ENCODE measurements at regions not wholly inside any gene's neighbourhood (a gene's known extent, or its start where the extent isn't known, plus 50 kb on each side); places are given as distances from the start of the nearest gene placed in this dataset.

DNA sequence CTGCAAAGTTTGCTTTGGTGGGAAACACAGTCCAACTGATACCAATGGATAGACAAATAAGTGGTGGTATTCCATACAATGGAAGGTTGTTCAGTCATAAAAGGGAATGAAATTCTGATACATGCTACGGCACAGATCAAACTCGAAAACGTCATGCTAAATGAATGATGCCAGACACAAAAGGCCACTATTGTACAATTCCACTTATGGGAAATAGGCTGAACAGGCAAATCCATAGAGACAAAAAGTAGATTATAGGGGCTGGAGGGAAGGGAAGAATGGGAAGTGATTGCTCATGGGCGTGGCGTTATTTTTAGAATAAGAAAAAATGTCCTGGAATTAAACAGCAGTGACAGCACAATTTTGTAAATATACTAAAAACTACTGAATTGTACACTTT lies 66.0 kb upstream of the FOXK1 start:
- peaks cover 33% of the 10 kb centered on the region for H3K4me1 ChIP-seq (ENCODE audit: insufficient read depth, low read length)
- ChIA-PET CTCF (no interaction called here), POLR2A (no interaction called here)
- ATAC-seq (ENCODE audit: poor library complexity) (no peak), DNase-seq (no peak)
- H3K4me3 ChIP-seq (ENCODE audit: low read length): no peak overlapping the region
- intact Hi-C loops (cut with DNase I, micrococcal nuclease): loop anchor here in 1 of 2 experiments (10.0 kb wide), 2 partner anchors 269 to 469 kb away; partner anchors contain the start of gene RADIL
- Mint-ChIP-seq H3K4me1 (ENCODE audit: low read depth) (peaks cover 27% of the 10 kb centered on the region), H3K4me3 (no peak overlapping the region), H3K27me3 (no peaks in the 10 kb centered on the region), H3K36me3 (ENCODE audit: low read depth) (no peaks in the 10 kb centered on the region), H3K9me3 (no peaks in the 10 kb centered on the region), H3K27ac (no peak overlapping the region)
- no peaks in the 10 kb centered on the region for H3K27me3 ChIP-seq (ENCODE audit: control insufficient read depth in 1 of 2, insufficient read depth in 2 of 2, low read length in 2 of 2)
- no peaks in the 10 kb centered on the region for H3K36me3 ChIP-seq (ENCODE audit: insufficient read depth, low read length)
- TF ChIP-seq, protein P1, sequence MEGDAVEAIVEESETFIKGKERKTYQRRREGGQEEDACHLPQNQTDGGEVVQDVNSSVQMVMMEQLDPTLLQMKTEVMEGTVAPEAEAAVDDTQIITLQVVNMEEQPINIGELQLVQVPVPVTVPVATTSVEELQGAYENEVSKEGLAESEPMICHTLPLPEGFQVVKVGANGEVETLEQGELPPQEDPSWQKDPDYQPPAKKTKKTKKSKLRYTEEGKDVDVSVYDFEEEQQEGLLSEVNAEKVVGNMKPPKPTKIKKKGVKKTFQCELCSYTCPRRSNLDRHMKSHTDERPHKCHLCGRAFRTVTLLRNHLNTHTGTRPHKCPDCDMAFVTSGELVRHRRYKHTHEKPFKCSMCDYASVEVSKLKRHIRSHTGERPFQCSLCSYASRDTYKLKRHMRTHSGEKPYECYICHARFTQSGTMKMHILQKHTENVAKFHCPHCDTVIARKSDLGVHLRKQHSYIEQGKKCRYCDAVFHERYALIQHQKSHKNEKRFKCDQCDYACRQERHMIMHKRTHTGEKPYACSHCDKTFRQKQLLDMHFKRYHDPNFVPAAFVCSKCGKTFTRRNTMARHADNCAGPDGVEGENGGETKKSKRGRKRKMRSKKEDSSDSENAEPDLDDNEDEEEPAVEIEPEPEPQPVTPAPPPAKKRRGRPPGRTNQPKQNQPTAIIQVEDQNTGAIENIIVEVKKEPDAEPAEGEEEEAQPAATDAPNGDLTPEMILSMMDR (IDR thresholded peaks at IDR 0.05): no peak
- H3K27ac ChIP-seq (ENCODE audit: low read depth in 1 of 2, low read length in 2 of 2): no peak overlapping the region
- peaks cover 0 to 8% of the 10 kb centered on the region in 2 experiments for H3K9me3 ChIP-seq (ENCODE audit: control insufficient read depth in 1 of 2, insufficient read depth in 1 of 2, low read length in 2 of 2)

DNA sequence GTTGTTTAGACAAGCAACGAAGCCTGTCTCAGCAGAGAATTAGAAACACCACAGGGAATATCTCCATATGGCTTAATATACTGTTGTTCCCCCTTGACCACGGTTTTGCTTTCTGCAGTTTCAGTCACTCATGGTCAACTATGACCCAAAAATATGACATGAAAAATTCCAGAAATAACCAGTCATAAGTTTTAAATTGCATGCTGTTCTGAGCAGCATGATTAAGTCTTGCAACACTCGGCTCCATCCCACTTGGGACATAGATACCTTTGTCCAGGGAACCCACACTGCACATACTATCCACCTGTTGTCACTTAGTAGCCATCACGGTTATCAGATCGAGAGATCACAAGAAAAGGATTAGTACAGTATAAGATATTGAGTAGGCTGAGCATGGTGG lies 60.7 kb upstream of the FOXK1 start:
- H3K27me3 Mint-ChIP-seq: no peaks in the 10 kb centered on the region
- intact Hi-C loops (cut with DNase I, micrococcal nuclease): no loop called here
- peaks cover 24% of the 10 kb centered on the region for H3K4me1 ChIP-seq (ENCODE audit: insufficient read depth, low read length)
- no peak overlapping the region for H3K27ac ChIP-seq (ENCODE audit: low read depth in 1 of 2, low read length in 2 of 2)
- no peak overlapping the region for H3K4me3 Mint-ChIP-seq
- no peaks in the 10 kb centered on the region for H3K27me3 ChIP-seq (ENCODE audit: control insufficient read depth in 1 of 2, insufficient read depth in 2 of 2, low read length in 2 of 2)
- POLR2A ChIA-PET: no interaction called here
- no peaks in the 10 kb centered on the region for H3K9me3 Mint-ChIP-seq
- H3K9me3 ChIP-seq (ENCODE audit: control insufficient read depth in 1 of 2, insufficient read depth in 1 of 2, low read length in 2 of 2): peaks cover 5 to 17% of the 10 kb centered on the region in 2 experiments
- no peak overlapping the region for H3K4me3 ChIP-seq (ENCODE audit: low read length)
- H3K36me3 ChIP-seq (ENCODE audit: insufficient read depth, low read length): no peaks in the 10 kb centered on the region
- CTCF ChIA-PET: no interaction called here
- TF ChIP-seq, protein P1 (IDR thresholded peaks at IDR 0.05): no peak
- peaks cover 25% of the 10 kb centered on the region for H3K4me1 Mint-ChIP-seq (ENCODE audit: low read depth)
- no peak for DNase-seq
- no peak for ATAC-seq (ENCODE audit: poor library complexity)
- no peaks in the 10 kb centered on the region for H3K36me3 Mint-ChIP-seq (ENCODE audit: low read depth)
- H3K27ac Mint-ChIP-seq: peak overlapping the region; percentile 41

DNA sequence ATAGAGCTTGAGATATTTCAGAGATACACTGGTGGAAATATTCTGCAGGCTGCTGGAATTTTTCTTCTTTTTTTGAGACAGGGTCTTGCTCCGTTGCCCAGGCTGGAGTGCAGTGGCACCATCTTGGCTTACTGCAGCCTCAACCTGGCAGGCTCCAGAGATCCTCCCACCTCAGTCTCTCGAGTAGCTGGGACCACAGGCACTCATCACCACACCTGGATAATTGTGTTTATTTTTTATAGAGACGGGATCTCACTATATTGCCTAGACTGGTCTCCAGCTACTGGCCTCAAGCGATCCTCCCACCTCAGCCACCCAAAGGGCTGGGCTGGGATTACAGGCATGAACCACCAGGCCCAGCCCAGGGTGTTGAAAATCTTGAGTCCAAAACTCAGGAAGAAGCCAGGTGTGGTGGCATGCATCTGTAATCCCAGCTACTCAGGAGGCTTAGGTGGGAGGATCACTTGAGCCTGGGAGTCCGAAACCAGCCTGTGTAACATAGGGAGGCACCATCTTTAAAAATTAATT lies 55.7 kb upstream of the FOXK1 start:
- Histone ChIP-seq H3K9me3 (ENCODE audit: control insufficient read depth in 1 of 2, insufficient read depth in 1 of 2, low read length in 2 of 2) (peaks cover 5 to 9% of the 10 kb centered on the region in 2 experiments), H3K27me3 (ENCODE audit: control insufficient read depth in 1 of 2, insufficient read depth in 2 of 2, low read length in 2 of 2) (no peaks in the 10 kb centered on the region), H3K36me3 (ENCODE audit: insufficient read depth, low read length) (no peaks in the 10 kb centered on the region), H3K4me3 (ENCODE audit: low read length) (no peak overlapping the region), H3K27ac (ENCODE audit: low read depth in 1 of 2, low read length in 2 of 2) (no peak overlapping the region), H3K4me1 (ENCODE audit: insufficient read depth, low read length) (peaks cover 2% of the 10 kb centered on the region)
- Mint-ChIP-seq H3K4me3 (no peak overlapping the region), H3K27me3 (no peaks in the 10 kb centered on the region), H3K9me3 (no peaks in the 10 kb centered on the region), H3K27ac (no peak overlapping the region), H3K36me3 (ENCODE audit: low read depth) (no peaks in the 10 kb centered on the region), H3K4me1 (ENCODE audit: low read depth) (peaks cover 10% of the 10 kb centered on the region)
- ATAC-seq (ENCODE audit: poor library complexity) (no peak), DNase-seq (no peak)
- CTCF ChIA-PET: no interaction called here
- TF ChIP-seq, protein P1 (IDR thresholded peaks at IDR 0.05): no peak
- intact Hi-C loops (cut with DNase I, micrococcal nuclease): loop anchor here in 1 of 2 experiments (5.0 kb wide), 1 partner anchor 126 kb away; no protein-coding TSS in a partner anchor
- POLR2A ChIA-PET: no interaction called here

All from CD4-positive, alpha-beta T cell (primary cell).